A673 (cell line): ENCODE measurements at regions not wholly inside any gene's neighbourhood (a gene's known extent, or its start where the extent isn't known, plus 50 kb on each side); places are given as distances from the start of the nearest gene placed in this dataset.

ENCODE experiments used
- BruUV-seq: library from RNA; stranded (reverse); fragments of 400-500 nt; replicated peaks from 2 replicates; lab custom pipeline; 2021; lab: Mats Ljungman, UMichigan
- CTCF ChIA-PET: fragments of 300-600 bp; sonication (Branson Sonifier 250); formaldehyde crosslinking; loops from one replicate; lab custom pipeline; 2022; ENCODE audit warnings: antibody characterized with exemption; lab: Charles Lee
- POLR2A ChIA-PET: fragments of 300-600 bp; sonication (Branson Sonifier 250); formaldehyde crosslinking; loops from one replicate; lab custom pipeline; 2022; ENCODE audit warnings: antibody characterized with exemption; ENCODE audit not compliant: low non-redundant PET; lab: Charles Lee
- DNase-seq: peaks from one replicate; pipeline ENCODE4 v3.0.0-alpha.2; 2015; ENCODE audit warnings: low spot score
- H3K27ac ChIP-seq: fragments of 200-600 bp; sonication (generic); 2 replicates; pipeline ENCODE4 v1.5.1; 2016; ENCODE audit warnings: mixed run types, low read depth, mild to moderate bottlenecking, mixed read lengths, antibody characterized with exemption, low read length; ENCODE audit not compliant: poor library complexity, severe bottlenecking
- H3K27me3 ChIP-seq: fragments of 200-600 bp; sonication (generic); replicated peaks from 2 replicates; pipeline ENCODE4 v1.6.1; 2017; ENCODE audit warnings: mixed run types, low read depth, mild to moderate bottlenecking, mixed read lengths, antibody characterized with exemption, low read length; ENCODE audit not compliant: insufficient read depth, poor library complexity
- H3K36me3 ChIP-seq: fragments of 200-600 bp; sonication (generic); 2 replicates; pipeline ENCODE4 v1.6.1; 2016; ENCODE audit warnings: mixed run types, mild to moderate bottlenecking, mixed read lengths, antibody characterized with exemption, low read length; ENCODE audit not compliant: insufficient read depth, poor library complexity, severe bottlenecking
- H3K4me1 ChIP-seq: fragments of 200-600 bp; sonication (generic); 2 replicates; pipeline ENCODE4 v1.6.1; 2017; ENCODE audit warnings: mixed run types, mild to moderate bottlenecking, mixed read lengths, antibody characterized with exemption, low read length; ENCODE audit not compliant: insufficient read depth, poor library complexity, severe bottlenecking
- H3K4me3 ChIP-seq: fragments of 200-600 bp; sonication (generic); 2 replicates; pipeline ENCODE4 v1.5.1; 2016; ENCODE audit warnings: low read depth, mixed run types, mild to moderate bottlenecking, mixed read lengths, low read length; ENCODE audit not compliant: poor library complexity, severe bottlenecking
- H3K9me3 ChIP-seq: fragments of 200-600 bp; sonication (generic); 2 replicates; pipeline ENCODE4 v1.6.1; 2016; ENCODE audit warnings: mixed run types, low read depth, mild to moderate bottlenecking, mixed read lengths, antibody characterized with exemption, low read length; ENCODE audit not compliant: poor library complexity, severe bottlenecking
- EZH2 ChIP-seq: fragments of 200-600 bp; sonication (generic); IDR thresholded peaks from 2 replicates; pipeline ENCODE4 v1.6.1; 2017; ENCODE audit warnings: borderline replicate concordance, low read depth, mild to moderate bottlenecking, mixed read lengths, antibody characterized with exemption, low read length; ENCODE audit not compliant: poor library complexity, severe bottlenecking
- intact Hi-C: fragments of 100-400 bp; cut with micrococcal nuclease; formaldehyde crosslinking; loops from one replicate; pipeline ENCODE4 v1.10.0; 2022; ENCODE audit not compliant: unreplicated experiment
- TF ChIP-seq, protein P1 (sequence below): fragments of 300-800, 200-600 bp; sonication (generic); conservative IDR thresholded peaks from 2 replicates; pipeline ENCODE4 v1.5.1; 2017; ENCODE audit warnings: low read depth, mild to moderate bottlenecking, antibody characterized with exemption, low read length, moderate library complexity, mixed read lengths

DNA sequence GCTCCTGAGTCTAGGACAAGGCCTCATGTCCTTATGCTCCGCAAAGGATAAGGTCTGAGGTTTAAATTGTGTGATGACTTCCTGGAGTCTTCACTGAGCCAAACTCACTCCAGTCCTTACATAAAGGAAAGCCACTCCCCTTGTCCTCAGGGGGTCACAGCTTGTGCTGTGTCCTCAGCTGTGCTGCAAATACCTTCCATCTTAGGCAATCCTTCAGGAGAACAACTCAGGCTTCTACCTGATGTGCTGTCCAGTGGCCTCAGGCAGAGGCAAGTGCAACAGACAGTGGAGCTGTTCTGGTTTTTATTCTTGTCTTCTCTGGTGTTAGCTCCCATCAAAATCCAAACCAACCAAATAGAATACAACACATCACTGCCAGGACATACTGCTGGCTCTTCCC, 151.5 kb downstream of the TAF11L14 start:
- Histone ChIP-seq H3K36me3 (no peaks in the 10 kb centered on the region), H3K4me1 (no peaks in the 10 kb centered on the region), H3K4me3 (no peak overlapping the region), H3K9me3 (no peaks in the 10 kb centered on the region), H3K27ac (no peak overlapping the region), H3K27me3 (no peaks in the 10 kb centered on the region)
- no TSS peak for BruUV-seq
- ChIA-PET CTCF (no interaction called here), POLR2A (no interaction called here)
- intact Hi-C loops: no loop called here
- peak; percentile 20 for DNase-seq
- no peak for TF ChIP-seq EZH2
- TF ChIP-seq, protein P1, sequence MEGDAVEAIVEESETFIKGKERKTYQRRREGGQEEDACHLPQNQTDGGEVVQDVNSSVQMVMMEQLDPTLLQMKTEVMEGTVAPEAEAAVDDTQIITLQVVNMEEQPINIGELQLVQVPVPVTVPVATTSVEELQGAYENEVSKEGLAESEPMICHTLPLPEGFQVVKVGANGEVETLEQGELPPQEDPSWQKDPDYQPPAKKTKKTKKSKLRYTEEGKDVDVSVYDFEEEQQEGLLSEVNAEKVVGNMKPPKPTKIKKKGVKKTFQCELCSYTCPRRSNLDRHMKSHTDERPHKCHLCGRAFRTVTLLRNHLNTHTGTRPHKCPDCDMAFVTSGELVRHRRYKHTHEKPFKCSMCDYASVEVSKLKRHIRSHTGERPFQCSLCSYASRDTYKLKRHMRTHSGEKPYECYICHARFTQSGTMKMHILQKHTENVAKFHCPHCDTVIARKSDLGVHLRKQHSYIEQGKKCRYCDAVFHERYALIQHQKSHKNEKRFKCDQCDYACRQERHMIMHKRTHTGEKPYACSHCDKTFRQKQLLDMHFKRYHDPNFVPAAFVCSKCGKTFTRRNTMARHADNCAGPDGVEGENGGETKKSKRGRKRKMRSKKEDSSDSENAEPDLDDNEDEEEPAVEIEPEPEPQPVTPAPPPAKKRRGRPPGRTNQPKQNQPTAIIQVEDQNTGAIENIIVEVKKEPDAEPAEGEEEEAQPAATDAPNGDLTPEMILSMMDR: no peak

DNA sequence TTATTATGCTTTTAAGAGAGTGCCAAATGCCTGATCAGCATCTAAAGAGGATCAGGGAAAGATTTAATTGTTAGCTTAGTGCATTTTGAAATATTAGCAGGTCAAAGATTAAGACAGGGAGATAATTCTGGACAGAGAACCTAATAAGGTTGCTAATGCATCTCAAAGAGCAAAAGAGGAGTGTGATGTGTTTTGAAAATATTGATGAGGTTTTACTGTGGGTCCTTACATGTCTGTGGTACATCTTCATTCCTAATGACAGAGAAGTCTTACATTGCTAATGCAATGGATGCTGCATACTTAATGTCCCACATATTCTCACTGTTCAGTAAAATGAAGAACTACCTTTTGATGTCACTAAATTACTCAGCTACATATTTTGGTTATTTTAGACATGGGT, 154.1 kb downstream of the TAF11L14 start:
- Histone ChIP-seq H3K27ac (no peak overlapping the region), H3K4me3 (no peak overlapping the region), H3K4me1 (no peaks in the 10 kb centered on the region), H3K27me3 (no peaks in the 10 kb centered on the region), H3K9me3 (no peaks in the 10 kb centered on the region), H3K36me3 (no peaks in the 10 kb centered on the region)
- TF ChIP-seq EZH2: no peak
- TF ChIP-seq, protein P1: no peak
- intact Hi-C loops: no loop called here
- no TSS peak for BruUV-seq
- no peak for DNase-seq
- ChIA-PET CTCF (no interaction called here), POLR2A (no interaction called here)

DNA sequence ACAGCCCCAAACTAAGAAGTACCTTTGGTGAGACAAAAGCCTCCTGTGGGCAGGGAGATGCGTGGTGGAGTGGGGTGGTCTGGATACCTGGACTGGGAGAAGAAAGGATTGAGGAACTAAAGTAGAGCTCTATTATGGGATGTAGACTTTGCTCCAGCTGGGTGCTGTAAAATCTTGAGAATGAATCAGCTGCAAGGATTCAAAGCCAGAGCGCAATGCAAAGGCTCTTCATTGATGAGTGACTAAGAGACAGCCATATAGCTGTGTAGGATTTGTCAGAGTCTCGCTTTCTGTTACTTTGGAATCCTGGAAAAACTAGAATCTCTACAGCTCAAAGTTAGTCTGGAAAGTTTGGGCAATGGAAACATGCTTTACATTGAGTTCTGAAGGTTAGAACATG, 159.9 kb downstream of the TAF11L14 start:
- Histone ChIP-seq H3K27me3 (no peaks in the 10 kb centered on the region), H3K4me1 (no peaks in the 10 kb centered on the region), H3K36me3 (no peaks in the 10 kb centered on the region), H3K4me3 (no peak overlapping the region), H3K27ac (no peak overlapping the region), H3K9me3 (no peaks in the 10 kb centered on the region)
- ChIA-PET POLR2A (no interaction called here), CTCF (no interaction called here)
- TF ChIP-seq, protein P1: no peak
- TF ChIP-seq EZH2: no peak
- intact Hi-C loops: no loop called here
- no TSS peak for BruUV-seq
- no peak for DNase-seq
